LNCaP clone FGC (cell line): ENCODE measurements at regions not wholly inside any gene's neighbourhood (a gene's known extent, or its start where the extent isn't known, plus 50 kb on each side); places are given as distances from the start of the nearest gene placed in this dataset.

Experiments used
- DNase-seq: peaks from one replicate; pipeline ENCODE4 v3.0.0-alpha.2; 2011; ENCODE audit warnings: low read depth
- H3K4me3 ChIP-seq: 2 replicates; pipeline ENCODE4 v1.5.1; 2011; ENCODE audit warnings: mild to moderate bottlenecking, low read depth, low read length, control low read depth
- CTCF ChIP-seq: IDR thresholded peaks from 2 replicates; pipeline ENCODE4 v1.5.1; 2012; ENCODE audit warnings: mild to moderate bottlenecking; ENCODE audit not compliant: control insufficient read depth, insufficient read depth; ENCODE audit errors: extremely low read depth

- DNase-seq: no peak
- TF ChIP-seq CTCF: no peak
- H3K4me3 ChIP-seq: no peak overlapping the region
These were observed 60.8 kb upstream of the GPR158 start for GRCh38 chr10:25114036-25114411.

- TF ChIP-seq CTCF: no peak
- no peak for DNase-seq
These were observed 57.0 kb upstream of the GPR158 start for GRCh38 chr10:25117757-25118156.

GRCh38 chr10:25120188-25120587 is 54.6 kb upstream of the GPR158 start:
- no peak for DNase-seq
- H3K4me3 ChIP-seq: no peak overlapping the region
- no peak for TF ChIP-seq CTCF

More at GRCh38 chr10:25117757-25118156, 57.0 kb upstream of the GPR158 start:
- no peak overlapping the region for H3K4me3 ChIP-seq
